Daoy (cell line): ENCODE measurements at regions not wholly inside any gene's neighbourhood (a gene's known extent, or its start where the extent isn't known, plus 50 kb on each side); places are given as distances from the start of the nearest gene placed in this dataset.

Source experiments
- DNase-seq: peaks from one replicate; pipeline ENCODE4 v3.0.0-alpha.2; 2015; ENCODE audit warnings: low read depth

GRCh38 chr11:130640526-130640925, 192.1 kb downstream of the ADAMTS15 start:
- no peak for DNase-seq

DNA sequence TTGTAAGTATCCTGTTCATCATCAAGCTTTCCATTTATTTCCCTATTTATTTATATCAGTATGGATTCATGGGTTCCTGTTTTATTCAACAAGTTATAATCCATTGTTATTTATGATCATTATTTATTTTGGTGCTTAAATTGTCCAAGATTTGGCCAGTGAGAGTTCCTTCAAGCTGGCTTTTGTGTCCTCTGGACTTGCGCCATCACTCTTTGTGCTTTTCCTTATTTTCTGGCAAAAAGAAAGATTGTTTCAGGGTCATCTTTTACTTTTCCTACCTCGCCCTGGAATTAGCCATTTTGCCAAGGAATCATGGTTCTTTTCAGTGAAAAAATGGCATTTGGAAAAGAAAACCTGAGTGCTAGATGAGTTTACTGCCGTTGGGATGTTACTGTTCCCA, 193.4 kb downstream of the ADAMTS15 start:
- no peak for DNase-seq

GRCh38 chr11:130642994-130643393, 194.5 kb downstream of the ADAMTS15 start:
- DNase-seq = no peak

DNA sequence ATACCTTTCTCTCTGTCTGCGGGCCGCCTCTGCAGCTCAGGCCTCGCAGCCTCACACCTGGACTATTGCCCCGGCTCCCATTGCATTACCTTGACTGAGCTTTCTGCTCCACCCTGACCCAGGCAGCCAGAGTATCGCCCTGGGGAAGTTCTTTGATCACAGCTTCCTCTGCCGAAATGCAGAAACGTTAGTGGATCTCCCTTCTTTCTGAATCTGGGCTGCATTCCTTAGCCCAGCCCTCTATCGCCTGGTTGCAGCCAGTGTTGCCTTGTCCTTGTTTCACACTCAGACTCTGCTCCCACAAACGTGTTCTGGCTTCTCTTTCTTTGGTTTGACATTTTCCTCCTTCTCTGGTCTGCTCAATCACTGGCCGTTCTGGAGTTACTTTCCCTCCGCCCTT, 195.7 kb downstream of the ADAMTS15 start:
- no peak for DNase-seq

DNA sequence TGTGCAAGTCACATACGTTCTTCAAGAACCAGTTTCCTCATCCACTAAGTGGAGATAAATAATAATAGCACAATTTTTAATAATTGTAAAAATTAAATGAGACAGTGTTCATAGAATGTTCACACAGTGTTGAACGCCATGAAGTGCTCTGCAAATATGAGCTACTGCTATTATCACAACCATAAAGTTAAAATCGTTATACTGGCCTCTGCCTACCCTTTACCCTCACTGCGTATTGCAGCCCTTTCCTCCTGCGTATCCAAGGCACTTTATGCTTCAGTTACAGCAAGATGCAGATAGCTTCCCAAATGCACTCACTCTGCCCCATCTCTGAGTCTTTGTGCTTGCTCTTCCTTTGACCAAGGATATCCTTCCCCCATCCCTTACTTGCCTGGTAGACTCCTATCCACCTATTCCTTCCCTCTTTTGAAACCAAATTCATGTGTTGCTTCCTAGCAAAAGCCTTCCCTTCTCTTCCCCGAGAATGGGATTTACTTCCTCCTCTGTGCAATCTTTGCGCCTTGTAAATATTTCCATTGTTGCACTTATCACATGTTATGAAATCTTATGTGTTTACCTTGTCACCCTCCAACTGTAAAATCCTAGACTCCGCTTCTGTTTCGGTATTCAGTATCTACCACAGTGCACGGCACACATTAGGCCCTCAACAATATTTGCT, 196.9 kb downstream of the ADAMTS15 start:
- DNase-seq = no peak

GRCh38 chr11:130645843-130646197, 197.4 kb downstream of the ADAMTS15 start:
- no peak for DNase-seq

GRCh38 chr11:130646881-130647280, 198.4 kb downstream of the ADAMTS15 start:
- no peak for DNase-seq

DNA sequence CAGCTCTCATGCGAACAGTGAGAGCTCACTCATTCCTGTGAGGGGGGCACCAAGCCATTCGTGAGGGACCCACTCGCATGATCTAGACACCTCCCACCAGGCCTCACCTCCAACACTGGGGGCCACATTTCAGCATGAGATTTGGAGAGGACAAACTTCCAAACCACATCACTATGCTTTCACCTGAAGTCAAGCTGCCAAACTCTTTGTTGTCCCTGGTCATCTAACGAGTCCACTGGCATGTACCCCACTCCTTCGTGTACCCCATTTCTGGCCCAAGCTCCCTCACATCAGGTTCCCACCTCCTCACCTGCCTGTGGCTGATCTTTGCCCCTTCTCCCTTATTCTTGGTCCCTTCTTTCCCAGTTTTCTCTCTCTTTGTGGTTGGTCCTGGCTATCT, 198.9 kb downstream of the ADAMTS15 start:
- no peak for DNase-seq

- DNase-seq = no peak
These were observed 201.4 kb downstream of the ADAMTS15 start for GRCh38 chr11:130649801-130650200.

DNA sequence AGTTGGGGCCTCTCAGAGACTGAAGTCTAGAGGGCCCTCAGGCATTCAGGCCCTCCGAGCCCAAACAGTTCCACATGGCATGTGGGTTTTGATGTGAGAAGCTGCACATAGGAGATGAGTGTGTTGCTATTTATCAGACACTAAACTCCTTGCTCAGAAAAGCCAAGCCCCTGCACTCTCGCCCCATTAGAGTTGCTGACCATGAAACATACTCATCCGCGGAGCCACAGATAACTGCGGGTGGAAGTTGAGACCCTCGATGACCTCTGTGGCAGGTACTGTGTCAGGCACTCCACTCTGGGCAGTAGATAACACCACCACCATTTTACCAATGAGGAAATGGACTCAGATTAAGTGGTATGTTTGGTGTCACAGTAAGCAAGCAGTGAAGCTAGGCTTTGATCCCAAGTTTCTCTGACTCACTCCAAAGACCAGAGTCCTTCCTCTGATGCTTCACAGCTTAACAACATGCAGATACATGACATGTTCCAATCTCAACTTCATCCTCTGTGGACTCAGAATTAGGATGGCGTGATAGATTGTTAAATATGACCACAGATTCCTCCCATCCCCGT, 202.1 kb downstream of the ADAMTS15 start:
- no peak for DNase-seq

DNA sequence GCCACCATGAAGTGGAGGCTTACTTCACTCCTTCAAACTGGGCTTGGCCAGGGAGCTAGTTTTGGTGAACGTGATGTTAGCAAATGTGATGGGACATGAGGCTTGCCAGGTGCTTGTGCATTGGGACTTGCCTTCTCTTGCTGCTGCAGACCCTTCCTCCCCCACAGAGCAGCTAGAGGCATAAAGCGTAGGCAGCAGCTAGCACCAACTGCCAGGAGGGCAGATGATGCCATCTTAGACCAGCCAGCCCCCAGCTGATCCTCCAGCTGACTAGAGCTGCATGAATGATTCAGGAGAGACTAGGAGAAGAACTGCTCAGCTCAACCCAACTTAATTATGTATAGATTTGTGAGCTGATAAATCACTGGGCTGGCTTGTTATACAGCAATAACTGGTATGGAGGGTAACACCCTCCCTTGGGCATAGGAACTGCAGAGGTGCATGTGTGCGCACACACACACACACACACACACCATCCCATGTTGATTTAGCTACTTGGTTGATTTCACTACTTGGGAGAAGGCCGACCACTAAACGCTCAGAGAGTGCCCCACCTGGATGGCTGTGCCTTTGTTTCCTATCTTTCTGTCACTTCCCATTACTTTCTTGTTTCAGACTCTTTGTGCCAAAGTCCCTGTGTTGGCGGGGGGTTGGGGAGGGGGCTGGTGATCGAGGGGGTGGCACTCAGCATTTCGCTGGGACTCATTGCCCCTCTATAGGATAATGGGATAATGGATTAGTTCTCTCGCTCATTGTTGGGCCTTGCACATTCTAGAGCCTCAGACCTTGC, 202.8 kb downstream of the ADAMTS15 start:
- no peak for DNase-seq

DNA sequence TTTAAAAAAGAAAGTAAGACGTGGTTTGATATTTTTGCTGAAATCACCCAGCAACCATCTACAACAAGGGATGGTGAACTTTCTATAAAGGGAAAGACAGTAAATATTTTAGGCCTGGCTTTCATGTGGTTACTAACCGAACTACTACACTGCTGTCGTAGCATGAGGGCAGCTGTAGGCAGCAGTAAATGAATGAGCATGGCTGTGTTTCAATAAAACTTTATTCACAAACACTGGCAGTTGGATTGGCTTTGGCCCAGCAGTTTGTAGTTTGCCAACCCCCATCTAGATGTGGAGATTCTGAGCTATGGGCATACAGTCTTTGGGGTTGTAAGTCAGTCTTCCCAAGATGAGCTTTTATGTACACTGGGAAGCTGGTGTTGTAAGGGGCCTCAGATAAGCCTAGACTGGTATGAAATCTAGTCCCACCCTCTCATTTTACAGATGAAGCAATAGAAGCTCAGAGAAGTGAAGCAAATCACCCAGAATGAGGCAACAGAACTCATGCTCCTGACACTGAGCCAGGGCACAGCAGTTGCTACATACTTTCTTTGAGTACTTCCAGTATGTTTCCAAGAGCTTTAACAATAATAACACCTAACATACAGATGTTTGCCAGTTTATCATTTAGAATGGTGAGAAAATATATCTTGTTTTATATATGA, 204.4 kb downstream of the ADAMTS15 start:
- no peak for DNase-seq

DNA sequence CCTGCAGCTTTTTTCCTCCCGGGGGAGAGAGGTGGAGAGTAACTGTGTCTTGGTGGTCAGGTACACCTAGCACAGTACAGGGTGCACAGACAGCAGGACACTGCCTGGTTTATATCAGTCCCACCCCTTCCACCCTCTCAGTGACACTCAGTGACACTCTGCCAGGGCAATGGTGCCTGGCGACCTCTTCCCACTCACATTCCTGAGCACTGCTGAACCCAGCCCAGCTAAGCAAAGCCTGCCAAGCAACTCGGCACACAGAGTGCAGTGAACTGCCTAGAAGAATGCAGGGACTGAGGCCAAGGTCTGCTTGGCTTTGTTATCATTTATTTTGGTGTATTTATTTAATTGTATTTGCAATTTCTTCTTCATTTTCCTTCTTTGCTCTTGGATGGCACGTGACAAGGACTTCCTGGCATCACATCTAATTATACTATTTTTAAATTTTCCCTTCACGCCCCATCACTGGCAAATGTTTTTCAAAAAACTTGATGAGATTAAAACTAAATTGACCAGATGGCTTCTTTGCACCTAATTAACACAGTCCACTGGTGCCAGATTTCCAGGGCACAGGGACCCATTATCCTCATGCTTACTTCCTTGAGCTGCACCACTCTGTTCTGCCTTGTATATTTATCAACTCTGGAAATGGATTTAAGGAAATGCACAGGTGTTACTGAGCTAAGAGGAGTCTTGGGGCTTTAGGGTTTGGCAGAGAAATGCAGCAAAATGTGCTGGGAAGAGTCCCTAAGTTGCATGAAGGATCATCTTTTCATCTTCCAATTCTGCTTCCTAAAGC, 205.6 kb downstream of the ADAMTS15 start:
- DNase-seq = no peak

- no peak for DNase-seq
These were observed 206.9 kb downstream of the ADAMTS15 start for GRCh38 chr11:130655300-130655699.

DNA sequence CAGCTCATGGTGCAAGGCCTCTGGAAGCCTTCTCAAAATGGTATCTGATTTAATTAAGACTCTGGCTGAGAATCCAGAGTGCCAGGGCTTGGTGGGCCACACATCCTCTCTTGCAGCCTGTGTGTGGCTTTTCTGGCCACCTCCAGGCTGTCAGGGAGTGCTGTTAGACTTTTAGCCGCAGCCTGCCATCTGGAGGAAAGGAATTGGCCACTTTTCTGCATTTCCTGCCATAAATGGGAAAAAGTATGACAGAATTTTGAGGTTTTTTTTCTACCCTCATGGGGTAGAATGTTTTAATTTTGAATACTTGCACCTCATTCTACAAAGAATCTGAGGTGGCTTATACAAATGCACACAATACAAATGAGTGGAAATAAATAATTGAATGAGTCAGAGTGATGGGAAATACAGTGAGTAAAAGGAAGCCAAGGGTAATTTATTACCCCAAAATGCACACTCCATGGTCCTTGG, 218.4 kb downstream of the ADAMTS15 start:
- peak; percentile 65 for DNase-seq

DNA sequence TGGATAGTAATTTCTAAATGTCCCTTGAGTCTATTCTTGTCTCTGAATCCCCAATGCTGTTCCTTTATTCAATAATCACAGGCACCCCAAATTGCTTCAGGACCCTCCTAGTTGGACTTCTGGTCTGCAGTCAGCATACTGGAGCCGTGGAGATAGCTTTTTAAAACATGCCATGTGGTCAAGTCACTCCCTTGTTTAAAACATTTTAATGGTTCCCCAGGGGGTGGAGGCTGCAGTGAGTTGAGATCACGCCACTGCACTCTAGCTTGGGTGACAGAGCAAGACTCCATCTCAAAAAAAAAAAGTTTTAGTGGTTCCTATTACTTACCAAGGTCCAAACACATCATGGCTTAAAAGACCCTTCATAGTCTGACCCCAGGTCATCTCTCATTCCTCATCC, 220.3 kb downstream of the ADAMTS15 start:
- DNase-seq = no peak

GRCh38 chr11:130670200-130670599, 221.8 kb downstream of the ADAMTS15 start:
- DNase-seq = no peak

DNA sequence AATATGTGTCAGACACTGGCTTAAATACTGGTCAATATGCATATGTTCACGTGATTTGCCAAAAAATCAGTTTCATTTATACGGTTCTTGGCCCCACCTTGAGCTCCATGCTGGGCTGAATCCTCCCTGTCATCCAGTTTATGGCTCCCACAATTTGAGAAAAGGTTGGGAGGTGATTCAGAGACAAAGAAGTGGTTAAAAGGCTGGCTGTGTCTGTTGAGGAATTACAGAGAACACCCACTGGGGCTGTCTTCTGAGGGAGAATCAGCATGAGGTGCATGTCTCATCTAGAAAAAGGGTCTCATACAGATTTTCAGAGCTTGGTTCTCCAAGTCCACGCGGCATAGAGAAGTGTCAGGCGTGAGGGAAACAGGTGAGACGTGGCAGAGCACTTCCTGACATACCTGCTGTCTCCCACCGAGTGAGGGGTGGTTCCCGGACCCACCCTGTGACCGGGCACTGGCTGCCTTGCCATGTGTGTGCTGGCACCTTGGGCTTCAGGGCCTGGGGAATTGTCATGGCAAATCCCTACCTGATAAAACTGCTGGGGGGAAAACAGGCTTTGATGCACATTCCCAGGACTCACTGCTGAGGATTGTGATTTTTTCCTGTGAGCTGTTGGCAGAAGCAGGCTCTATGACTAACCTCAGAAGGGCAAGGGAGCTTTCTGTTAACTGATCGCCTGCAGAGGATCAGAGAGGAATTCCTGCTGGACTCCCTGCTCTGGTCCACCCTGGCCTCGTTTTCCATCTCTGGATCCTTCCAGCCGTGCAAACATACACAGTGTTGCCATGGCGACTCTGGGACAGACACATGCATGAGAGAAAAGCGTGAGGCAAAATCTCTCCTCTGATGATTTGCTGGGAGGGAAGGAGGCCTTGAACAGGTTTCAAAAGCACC, 223.6 kb downstream of the ADAMTS15 start:
- peak; percentile 71 for DNase-seq

DNA sequence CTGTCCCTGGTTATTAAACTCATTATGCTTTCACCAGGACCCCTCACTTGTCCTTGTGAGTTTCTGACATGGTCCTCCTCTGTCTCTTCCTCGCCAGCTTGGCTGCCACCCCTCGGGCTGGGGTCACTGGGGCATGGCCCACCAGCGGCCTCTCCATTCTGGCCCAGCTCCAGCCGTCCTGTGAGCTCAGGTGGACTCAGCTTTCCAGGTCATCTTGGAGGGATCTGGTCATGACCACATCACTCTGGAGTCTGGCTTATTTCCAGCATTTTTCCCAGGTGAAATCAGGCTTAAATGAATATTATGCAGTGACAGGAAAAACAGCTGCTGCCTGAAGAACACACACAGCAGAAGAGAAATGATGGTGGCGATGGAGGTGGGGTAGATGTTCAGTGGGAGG, 224.5 kb downstream of the ADAMTS15 start:
- DNase-seq = peak; percentile 27

DNA sequence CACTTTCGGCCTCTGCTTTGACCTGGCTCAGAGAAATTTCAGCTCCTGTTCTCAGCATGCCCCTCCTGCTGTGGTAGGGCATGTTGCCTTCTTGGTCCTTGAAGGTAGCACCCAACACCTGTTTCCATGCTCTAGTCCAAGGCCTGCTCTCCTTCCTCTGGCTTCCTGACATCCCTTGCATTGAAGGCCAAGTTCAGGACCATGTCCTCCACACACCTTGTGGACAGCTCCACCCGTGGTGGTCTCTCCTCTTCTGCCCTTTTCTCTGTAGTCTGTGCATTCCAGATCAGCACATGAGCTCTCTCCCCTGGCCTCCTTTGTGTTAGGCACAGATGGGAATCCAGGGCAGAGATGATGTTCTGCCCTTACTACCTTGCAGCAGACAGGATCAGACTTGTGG, 225.3 kb downstream of the ADAMTS15 start:
- no peak for DNase-seq
